Progenitor cell of endocrine pancreas (in vitro differentiated cells): ENCODE measurements at regions not wholly inside any gene's neighbourhood (a gene's known extent, or its start where the extent isn't known, plus 50 kb on each side); places are given as distances from the start of the nearest gene placed in this dataset.
A peak's percentile ranks its signal among the peaks of the same experiment; 100 is the strongest.

Experiments
- DNase-seq: peaks from one replicate; pipeline ENCODE4 v3.0.0; 2021; ENCODE audit warnings: low spot score; ENCODE audit not compliant: unreplicated experiment
- H3K27ac Mint-ChIP-seq: 2 replicates; pipeline ENCODE4 v1.8.0; 2021; ENCODE audit warnings: mild to moderate bottlenecking, moderate library complexity, mixed read lengths
- H3K27me3 Mint-ChIP-seq: 2 replicates; pipeline ENCODE4 v1.8.0; 2021; ENCODE audit warnings: mixed read lengths
- H3K36me3 Mint-ChIP-seq: 2 replicates; pipeline ENCODE4 v1.8.0; 2022; ENCODE audit warnings: mixed read lengths; ENCODE audit not compliant: insufficient read depth
- H3K4me1 Mint-ChIP-seq: 2 replicates; pipeline ENCODE4 v1.8.0; 2021; ENCODE audit warnings: low read depth, mixed read lengths
- H3K4me3 Mint-ChIP-seq: 2 replicates; pipeline ENCODE4 v1.8.0; 2021; ENCODE audit warnings: low read depth, mild to moderate bottlenecking, moderate library complexity, mixed read lengths
- H3K9me3 Mint-ChIP-seq: 2 replicates; pipeline ENCODE4 v1.8.0; 2021; ENCODE audit warnings: low read depth, mixed read lengths
- TF ChIP-seq, protein P1 (sequence below): fragments of 200-600 bp; sonication (generic); IDR thresholded peaks from one replicate; pipeline ENCODE4 v1.5.0; 2021; ENCODE audit warnings: antibody characterized with exemption, mild to moderate bottlenecking; ENCODE audit not compliant: unreplicated experiment

DNA sequence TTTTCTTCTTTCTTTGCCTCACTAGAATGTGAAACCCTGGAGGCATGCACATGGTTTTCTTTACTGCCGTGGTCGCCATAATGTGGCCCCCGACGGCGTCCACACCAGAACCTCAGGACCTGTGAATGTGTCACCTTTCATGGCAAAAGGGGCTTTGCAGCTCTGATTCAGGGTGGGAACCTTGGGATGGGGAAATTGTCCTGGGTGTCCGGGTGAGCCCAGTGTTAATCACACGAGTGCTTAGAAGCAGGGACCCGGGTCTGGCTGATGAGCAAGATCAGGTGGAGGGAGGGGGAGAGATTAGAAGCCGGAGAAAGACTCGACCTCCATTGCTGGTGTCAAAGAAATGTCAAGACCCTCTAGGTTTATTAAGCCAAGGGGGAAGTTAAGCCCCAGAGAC, 74.7 kb upstream of the SHISAL1 start:
- no peak for DNase-seq
- Mint-ChIP-seq H3K4me3 (no peak overlapping the region), H3K36me3 (no peaks in the 10 kb centered on the region), H3K27ac (peak overlapping the region; percentile 12), H3K4me1 (peaks cover 12% of the 10 kb centered on the region), H3K9me3 (no peaks in the 10 kb centered on the region), H3K27me3 (peaks cover 36% of the 10 kb centered on the region)
- TF ChIP-seq, protein P1, sequence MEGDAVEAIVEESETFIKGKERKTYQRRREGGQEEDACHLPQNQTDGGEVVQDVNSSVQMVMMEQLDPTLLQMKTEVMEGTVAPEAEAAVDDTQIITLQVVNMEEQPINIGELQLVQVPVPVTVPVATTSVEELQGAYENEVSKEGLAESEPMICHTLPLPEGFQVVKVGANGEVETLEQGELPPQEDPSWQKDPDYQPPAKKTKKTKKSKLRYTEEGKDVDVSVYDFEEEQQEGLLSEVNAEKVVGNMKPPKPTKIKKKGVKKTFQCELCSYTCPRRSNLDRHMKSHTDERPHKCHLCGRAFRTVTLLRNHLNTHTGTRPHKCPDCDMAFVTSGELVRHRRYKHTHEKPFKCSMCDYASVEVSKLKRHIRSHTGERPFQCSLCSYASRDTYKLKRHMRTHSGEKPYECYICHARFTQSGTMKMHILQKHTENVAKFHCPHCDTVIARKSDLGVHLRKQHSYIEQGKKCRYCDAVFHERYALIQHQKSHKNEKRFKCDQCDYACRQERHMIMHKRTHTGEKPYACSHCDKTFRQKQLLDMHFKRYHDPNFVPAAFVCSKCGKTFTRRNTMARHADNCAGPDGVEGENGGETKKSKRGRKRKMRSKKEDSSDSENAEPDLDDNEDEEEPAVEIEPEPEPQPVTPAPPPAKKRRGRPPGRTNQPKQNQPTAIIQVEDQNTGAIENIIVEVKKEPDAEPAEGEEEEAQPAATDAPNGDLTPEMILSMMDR, result no peak

DNA sequence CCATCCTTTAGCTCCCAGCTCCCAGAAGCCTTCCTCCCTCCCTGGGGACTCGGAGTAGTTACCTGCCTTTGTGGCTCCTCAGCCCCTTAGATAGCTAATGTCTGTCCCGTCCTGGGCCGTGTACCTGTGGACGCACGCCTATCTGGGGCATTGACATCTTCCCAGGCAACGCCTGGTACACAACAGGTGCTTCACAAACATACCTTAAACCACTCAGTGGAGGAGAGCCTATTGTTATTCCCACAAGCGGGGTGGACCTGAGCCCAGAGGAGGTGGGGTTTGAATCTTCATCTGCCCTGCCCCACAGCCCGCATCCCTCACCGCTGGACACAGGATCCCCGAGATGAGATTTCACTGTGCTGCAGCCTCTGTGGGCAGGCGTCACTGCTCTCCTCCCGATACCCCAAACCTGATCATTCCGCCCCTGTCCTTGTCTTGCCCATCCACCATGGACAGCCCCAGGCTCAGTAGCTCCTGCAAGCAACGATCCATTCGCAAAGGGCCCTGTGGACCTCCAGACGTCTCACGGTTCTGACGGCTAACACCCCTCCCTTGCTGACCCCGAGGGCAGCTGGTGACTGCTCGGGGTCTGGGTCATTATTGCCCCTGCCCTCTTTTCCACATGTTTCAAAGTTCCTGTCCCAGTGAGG, 73.8 kb upstream of the SHISAL1 start:
- Mint-ChIP-seq H3K27ac (peak overlapping the region; percentile 34), H3K4me3 (no peak overlapping the region), H3K27me3 (peaks cover 33% of the 10 kb centered on the region), H3K9me3 (no peaks in the 10 kb centered on the region), H3K4me1 (peaks cover 8% of the 10 kb centered on the region), H3K36me3 (no peaks in the 10 kb centered on the region)
- TF ChIP-seq, protein P1, result no peak
- DNase-seq, result no peak

DNA sequence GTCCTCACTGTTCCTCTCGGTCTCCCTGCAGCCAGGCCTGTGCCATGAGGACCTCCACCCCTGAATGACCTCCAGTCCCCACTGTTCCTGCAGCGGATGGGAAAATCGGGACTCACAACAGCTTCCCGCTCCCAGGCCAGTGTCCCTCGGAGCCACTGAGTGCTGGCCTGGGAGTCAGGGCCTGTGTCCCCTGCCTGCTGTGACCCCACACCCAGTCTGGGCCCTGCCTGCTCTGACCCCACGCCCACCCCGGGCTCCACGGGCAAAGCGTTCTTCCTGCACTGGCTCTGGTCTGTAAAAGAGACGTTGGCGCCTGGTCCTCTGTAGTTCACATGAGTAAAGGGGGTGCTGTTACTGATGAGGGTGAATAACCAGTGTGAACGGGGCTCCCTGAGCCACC, 73.0 kb upstream of the SHISAL1 start:
- no peak overlapping the region for H3K27ac Mint-ChIP-seq

DNA sequence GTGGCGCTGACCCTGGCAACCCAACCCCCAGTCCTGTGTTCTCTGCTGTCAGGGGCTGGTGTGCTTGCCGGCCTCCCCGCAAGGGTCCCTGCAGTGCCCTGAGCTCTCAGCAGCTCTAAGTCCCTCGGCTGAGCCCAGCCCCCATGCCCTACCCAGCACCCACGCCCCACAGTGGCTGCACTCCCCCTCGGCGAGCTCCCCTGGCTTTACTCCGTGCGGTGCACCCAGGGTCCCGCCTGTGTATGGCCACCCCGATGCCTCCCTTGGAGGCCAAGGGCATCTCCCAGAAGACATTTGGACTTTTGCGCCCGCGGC, 72.5 kb upstream of the SHISAL1 start:
- DNase-seq, result no peak
- TF ChIP-seq, protein P1, result no peak
- Mint-ChIP-seq H3K27ac (no peak overlapping the region), H3K4me3 (no peak overlapping the region), H3K4me1 (peaks cover under 1% of the 10 kb centered on the region), H3K9me3 (no peaks in the 10 kb centered on the region), H3K27me3 (peaks cover 33% of the 10 kb centered on the region), H3K36me3 (no peaks in the 10 kb centered on the region)

More for the DNA sequence above, 73.0 kb upstream of the SHISAL1 start:
- Mint-ChIP-seq H3K36me3 (no peaks in the 10 kb centered on the region), H3K4me3 (no peak overlapping the region), H3K4me1 (peaks cover 4% of the 10 kb centered on the region), H3K9me3 (no peaks in the 10 kb centered on the region), H3K27me3 (peaks cover 33% of the 10 kb centered on the region)
- TF ChIP-seq, protein P1, result no peak
- no peak for DNase-seq

DNA sequence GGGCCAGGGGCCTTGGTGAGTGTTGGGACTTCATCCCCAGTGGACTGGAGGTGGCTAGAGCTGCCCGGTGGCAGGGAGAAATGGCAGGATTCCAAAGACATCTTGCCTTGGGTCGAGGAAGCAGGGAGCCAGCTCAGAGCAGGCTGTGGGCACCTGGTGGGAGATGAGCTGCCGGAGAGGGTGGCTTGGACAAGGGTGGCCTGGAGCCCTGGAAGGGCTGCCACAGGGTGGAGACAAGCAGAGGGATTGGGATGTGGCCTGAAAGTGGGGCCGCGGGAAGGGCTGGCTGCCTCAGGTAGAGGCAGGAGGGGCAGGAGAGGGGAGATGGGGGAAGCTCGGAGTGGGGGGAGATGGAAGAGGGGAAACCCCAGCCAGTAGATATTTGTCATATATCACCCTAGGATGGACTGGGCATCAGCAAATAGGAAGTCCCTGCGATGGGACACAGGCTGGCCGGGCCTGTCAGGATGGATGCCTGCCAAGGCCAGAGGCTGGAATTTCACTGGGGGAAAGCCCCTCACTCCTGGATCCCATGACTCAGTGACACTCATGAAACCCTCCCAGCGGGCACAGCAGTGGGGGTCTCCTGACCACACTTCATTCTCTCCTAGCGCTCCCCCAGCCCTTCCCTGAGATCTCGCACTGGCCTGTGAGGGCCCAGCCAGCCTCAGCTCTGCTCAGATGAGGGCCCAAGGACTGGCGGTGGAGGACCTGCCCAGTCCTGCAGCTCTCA, 72.0 kb upstream of the SHISAL1 start:
- Mint-ChIP-seq H3K27me3 (peaks cover 33% of the 10 kb centered on the region), H3K4me1 (no peaks in the 10 kb centered on the region), H3K27ac (peak overlapping the region; percentile 27), H3K9me3 (no peaks in the 10 kb centered on the region), H3K4me3 (no peak overlapping the region), H3K36me3 (no peaks in the 10 kb centered on the region)
- no peak for DNase-seq
- TF ChIP-seq, protein P1, result no peak
